ENCODE measurements at regions not wholly inside any gene's neighbourhood (a gene's known extent, or its start where the extent isn't known, plus 50 kb on each side); places are given as distances from the start of the nearest gene placed in this dataset.

DNA sequence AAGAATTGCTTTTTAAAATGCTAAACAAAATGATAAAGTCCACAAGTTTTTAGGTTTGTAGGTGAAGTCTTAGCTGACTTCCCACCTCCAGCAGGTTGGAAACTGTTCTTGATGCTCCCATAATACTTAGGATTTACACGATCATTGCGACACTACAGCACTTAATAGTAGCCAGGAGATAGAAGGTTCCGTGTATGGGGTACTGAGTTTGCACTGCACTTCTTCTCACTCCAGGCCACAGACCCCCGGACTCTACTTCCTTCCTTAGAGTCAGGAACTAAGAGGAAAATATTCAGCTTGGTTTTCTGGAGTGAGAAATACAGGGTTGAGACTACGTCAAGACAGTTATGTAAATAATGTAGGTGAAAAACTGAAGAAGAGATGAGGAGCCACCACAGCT lies 56.1 kb upstream of the SGK1 start:
- Histone ChIP-seq H3K4me3 (ENCODE audit: low read depth, low read length) (no peak overlapping the region), H3K27me3 (ENCODE audit: control insufficient read depth, insufficient read depth, low read length) (no peaks in the 10 kb centered on the region), H3K79me2 (no peaks in the 10 kb centered on the region), H3K4me1 (peaks cover 22% of the 10 kb centered on the region), H3K36me3 (ENCODE audit: control insufficient read depth, insufficient read depth, low read length) (no peaks in the 10 kb centered on the region), H3K9me3 (ENCODE audit: control insufficient read depth, low read length) (no peaks in the 10 kb centered on the region), H2AFZ (peak overlapping the region; percentile 47), H3K9ac (no peak overlapping the region), H3K27ac (peak overlapping the region; percentile 76), H3K4me2 (ENCODE audit: low read length) (no peak overlapping the region)
- TF ChIP-seq CTCF (IDR thresholded peaks at IDR 0.05), result no peak

DNA sequence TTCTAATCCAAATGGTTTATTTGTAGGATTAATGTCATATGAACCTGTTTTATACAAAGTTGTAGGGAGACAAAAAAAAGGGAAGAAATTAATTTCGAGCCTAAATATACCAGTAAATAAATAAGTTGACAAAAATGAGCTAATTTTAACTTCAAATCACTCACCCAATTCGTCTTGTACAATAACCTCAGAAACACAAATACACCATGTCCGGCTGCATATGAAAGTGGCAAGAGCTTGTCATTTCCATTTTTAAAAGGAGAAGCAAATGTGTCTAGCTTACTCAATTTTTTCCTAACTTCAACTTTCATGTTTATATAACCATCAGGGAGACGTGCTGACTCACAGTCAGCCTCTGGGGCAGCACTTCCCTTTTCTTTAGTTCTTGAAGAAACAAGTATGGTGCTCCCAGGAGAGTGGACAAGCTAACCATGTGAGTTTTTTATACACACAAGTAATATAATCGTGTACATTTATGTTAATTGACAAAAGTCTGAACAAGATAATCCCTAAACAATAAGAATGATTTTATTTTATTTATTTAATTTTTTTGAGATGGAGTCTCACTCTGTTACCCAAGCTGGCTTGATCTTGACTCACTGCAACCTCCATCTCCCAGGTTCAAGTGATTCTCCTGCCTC lies 55.5 kb upstream of the SGK1 start:
- Histone ChIP-seq H3K9ac (no peak overlapping the region), H3K79me2 (no peaks in the 10 kb centered on the region), H3K4me2 (ENCODE audit: low read length) (no peak overlapping the region), H3K4me1 (peaks cover 17% of the 10 kb centered on the region), H2AFZ (peak overlapping the region; percentile 63), H3K27me3 (ENCODE audit: control insufficient read depth, insufficient read depth, low read length) (no peaks in the 10 kb centered on the region), H3K36me3 (ENCODE audit: control insufficient read depth, insufficient read depth, low read length) (no peaks in the 10 kb centered on the region), H3K9me3 (ENCODE audit: control insufficient read depth, low read length) (no peaks in the 10 kb centered on the region), H3K27ac (peak overlapping the region; percentile 76), H3K4me3 (ENCODE audit: low read depth, low read length) (no peak overlapping the region)
- TF ChIP-seq CTCF (IDR thresholded peaks at IDR 0.05), result no peak

GRCh38 chr6:134372603-134373281 lies 54.8 kb upstream of the SGK1 start:
- peak; percentile 4 for TF ChIP-seq CTCF (IDR thresholded peaks at IDR 0.05)
- Histone ChIP-seq H3K36me3 (ENCODE audit: control insufficient read depth, insufficient read depth, low read length) (no peaks in the 10 kb centered on the region), H2AFZ (peak overlapping the region; percentile 63), H3K27me3 (ENCODE audit: control insufficient read depth, insufficient read depth, low read length) (no peaks in the 10 kb centered on the region), H3K27ac (peak overlapping the region; percentile 76), H3K4me2 (ENCODE audit: low read length) (peak overlapping the region; percentile 16), H3K4me3 (ENCODE audit: low read depth, low read length) (no peak overlapping the region), H3K9me3 (ENCODE audit: control insufficient read depth, low read length) (no peaks in the 10 kb centered on the region), H3K4me1 (peaks cover 17% of the 10 kb centered on the region), H3K79me2 (no peaks in the 10 kb centered on the region), H3K9ac (no peak overlapping the region)

DNA sequence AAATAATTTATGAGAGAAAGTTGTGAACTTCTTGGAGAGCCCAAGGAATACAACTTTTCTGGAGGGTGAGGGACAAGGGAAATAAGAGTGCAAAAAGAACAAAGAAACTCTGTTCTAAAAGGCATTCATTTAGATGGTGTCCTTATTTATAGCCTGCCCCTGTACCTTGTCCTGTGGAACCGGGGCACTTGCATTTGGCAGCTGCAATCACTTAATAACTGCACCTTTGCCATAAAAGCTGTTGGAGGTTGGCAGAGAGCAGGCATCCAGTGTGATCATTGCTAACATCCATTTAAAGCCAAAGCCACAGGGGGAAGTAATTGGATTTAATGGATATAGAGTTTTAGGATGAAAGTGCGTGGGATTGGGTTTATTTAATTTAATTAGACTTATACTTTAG lies 50.8 kb upstream of the SGK1 start:
- Histone ChIP-seq H3K4me2 (ENCODE audit: low read length) (no peak overlapping the region), H3K9ac (no peak overlapping the region), H3K9me3 (ENCODE audit: control insufficient read depth, low read length) (no peaks in the 10 kb centered on the region), H2AFZ (no peak overlapping the region), H3K79me2 (no peaks in the 10 kb centered on the region), H3K36me3 (ENCODE audit: control insufficient read depth, insufficient read depth, low read length) (no peaks in the 10 kb centered on the region), H3K4me1 (peaks cover 15% of the 10 kb centered on the region), H3K27ac (no peak overlapping the region), H3K27me3 (ENCODE audit: control insufficient read depth, insufficient read depth, low read length) (no peaks in the 10 kb centered on the region), H3K4me3 (ENCODE audit: low read depth, low read length) (no peak overlapping the region)
- TF ChIP-seq CTCF (IDR thresholded peaks at IDR 0.05), result no peak
